ENCODE measurements at regions not wholly inside any gene's neighbourhood (a gene's known extent, or its start where the extent isn't known, plus 50 kb on each side); places are given as distances from the start of the nearest gene placed in this dataset.

DNA sequence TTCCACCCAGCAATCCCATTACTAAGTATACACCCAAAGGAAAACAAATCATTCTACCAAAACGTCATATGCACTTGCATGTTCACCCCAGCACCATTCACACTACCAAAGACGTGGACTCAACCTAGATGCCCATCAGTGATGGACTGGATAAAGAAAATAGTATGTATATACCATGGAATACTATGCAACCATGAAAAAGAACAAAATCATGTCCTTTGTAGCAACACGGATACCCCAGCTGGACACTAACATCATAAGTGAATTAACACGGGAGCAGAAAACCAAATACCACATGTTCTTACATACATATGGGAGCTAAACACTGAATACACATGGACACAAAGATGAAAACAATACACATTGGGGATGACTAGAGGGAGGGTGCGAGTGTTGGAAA, 309.1 kb upstream of the KLF3 start:
- CTCF ChIA-PET, result interaction anchor here (1.4 kb wide), 1 partner anchor 34 kb away, joined by 5 read pairs; no protein-coding TSS in a partner anchor
- TF ChIP-seq, protein P1, sequence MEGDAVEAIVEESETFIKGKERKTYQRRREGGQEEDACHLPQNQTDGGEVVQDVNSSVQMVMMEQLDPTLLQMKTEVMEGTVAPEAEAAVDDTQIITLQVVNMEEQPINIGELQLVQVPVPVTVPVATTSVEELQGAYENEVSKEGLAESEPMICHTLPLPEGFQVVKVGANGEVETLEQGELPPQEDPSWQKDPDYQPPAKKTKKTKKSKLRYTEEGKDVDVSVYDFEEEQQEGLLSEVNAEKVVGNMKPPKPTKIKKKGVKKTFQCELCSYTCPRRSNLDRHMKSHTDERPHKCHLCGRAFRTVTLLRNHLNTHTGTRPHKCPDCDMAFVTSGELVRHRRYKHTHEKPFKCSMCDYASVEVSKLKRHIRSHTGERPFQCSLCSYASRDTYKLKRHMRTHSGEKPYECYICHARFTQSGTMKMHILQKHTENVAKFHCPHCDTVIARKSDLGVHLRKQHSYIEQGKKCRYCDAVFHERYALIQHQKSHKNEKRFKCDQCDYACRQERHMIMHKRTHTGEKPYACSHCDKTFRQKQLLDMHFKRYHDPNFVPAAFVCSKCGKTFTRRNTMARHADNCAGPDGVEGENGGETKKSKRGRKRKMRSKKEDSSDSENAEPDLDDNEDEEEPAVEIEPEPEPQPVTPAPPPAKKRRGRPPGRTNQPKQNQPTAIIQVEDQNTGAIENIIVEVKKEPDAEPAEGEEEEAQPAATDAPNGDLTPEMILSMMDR (IDR thresholded peaks at IDR 0.05; ENCODE audit: control extremely low read depth, extremely low read depth, low read depth, missing control alignments), result no peak
- POLR2A ChIA-PET, result no interaction called here

DNA sequence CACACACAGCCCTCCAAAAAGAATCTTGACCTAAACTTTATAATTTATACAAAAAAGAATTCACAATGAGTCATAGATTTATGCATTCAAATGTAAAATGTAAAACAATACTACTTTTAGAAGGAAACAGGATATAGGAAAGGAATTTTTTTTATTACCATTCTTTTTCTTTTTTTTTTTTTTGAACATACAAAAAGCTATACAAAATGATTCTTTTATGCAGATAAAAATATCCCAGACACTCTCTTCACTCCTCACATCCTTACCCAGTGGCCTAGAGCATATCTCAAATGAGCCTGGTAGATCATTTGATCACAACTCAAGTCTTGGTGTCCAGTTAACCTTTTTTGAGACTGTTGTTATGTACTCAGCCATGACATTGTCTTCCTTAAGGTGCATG, 307.3 kb upstream of the KLF3 start:
- ChIA-PET POLR2A (no interaction called here), CTCF (interaction anchor here (1.7 kb wide), 1 partner anchor 15 kb away, joined by 4 read pairs; no protein-coding TSS in a partner anchor)
- DNase-seq (ENCODE audit: extremely low spot score), result no peak
- TF ChIP-seq, protein P1 (IDR thresholded peaks at IDR 0.05; ENCODE audit: control extremely low read depth, extremely low read depth, low read depth, missing control alignments), result no peak

More for the DNA sequence above, 309.1 kb upstream of the KLF3 start:
- no peak for DNase-seq (ENCODE audit: extremely low spot score)

DNA sequence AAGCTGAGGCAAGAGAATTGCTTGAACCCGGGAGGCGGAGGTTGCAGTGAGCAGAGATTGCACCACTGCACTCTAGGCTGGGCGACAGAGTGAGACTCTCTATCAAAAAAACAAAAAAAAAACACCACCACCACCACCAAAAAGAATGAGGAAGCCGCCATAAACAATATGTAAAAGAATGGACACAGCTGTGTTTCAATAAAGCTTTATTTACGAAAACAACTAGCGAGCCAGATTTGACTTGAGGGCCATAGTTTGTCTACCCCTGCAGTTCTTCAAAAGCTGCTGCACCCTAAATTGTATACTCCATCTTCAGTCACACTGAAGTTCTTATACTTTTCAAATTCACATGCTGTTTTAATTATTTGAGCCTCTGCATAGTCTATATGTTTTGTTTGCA, 306.5 kb upstream of the KLF3 start:
- TF ChIP-seq, protein P1 (IDR thresholded peaks at IDR 0.05; ENCODE audit: control extremely low read depth, extremely low read depth, low read depth, missing control alignments), result no peak
- ChIA-PET POLR2A (no interaction called here), CTCF (interaction anchor here (0.8 to 2.5 kb wide), 5 partner anchors 9 to 291 kb away, joined by 3 to 9 read pairs (median 4); no protein-coding TSS in a partner anchor)
- no peak for DNase-seq (ENCODE audit: extremely low spot score)

DNA sequence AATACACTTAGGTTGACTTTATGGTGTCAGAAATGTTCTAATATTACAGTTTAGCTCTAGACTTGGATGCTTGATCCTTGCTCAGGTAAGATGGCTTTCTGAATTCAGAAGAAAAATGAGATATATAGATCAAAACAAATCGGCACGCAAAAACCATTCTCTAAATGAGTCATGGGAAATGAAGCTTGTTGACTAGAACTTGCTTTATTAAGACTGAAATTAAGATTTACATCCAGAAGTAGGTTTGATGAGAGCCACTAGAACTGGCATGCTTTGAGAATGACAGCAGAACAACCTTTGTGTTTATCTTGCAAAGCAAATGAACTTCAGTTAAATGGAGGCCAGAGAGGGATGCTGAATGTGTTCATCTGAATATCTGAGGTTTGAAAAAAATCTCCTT, 304.9 kb upstream of the KLF3 start:
- POLR2A ChIA-PET, result no interaction called here
- CTCF ChIA-PET, result interaction anchor here (2.5 kb wide), 1 partner anchor 10 kb away, joined by 9 read pairs; no protein-coding TSS in a partner anchor
- TF ChIP-seq, protein P1 (IDR thresholded peaks at IDR 0.05; ENCODE audit: control extremely low read depth, extremely low read depth, low read depth, missing control alignments), result no peak
- DNase-seq (ENCODE audit: extremely low spot score), result no peak

DNA sequence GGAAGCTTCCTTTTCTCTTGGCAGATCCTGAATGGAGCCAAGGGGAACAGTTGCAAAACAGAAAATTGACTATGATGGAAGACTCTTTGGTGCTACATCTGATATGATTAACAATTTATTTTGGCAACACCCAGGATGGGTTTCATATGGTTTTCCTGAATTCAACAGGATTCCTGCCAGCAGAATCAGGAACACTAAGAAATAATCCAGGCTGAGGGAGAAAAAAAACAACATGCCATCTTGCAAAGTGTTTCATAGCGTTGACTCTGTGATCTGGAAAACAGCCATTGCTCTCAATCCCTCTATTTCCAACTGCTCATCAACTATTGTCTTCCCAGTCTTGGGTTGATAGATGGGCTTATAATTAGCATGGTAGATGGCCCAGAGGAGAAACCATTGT, 303.8 kb upstream of the KLF3 start:
- ChIA-PET POLR2A (no interaction called here), CTCF (no interaction called here)
- DNase-seq (ENCODE audit: extremely low spot score), result no peak
- TF ChIP-seq, protein P1 (IDR thresholded peaks at IDR 0.05; ENCODE audit: control extremely low read depth, extremely low read depth, low read depth, missing control alignments), result no peak

DNA sequence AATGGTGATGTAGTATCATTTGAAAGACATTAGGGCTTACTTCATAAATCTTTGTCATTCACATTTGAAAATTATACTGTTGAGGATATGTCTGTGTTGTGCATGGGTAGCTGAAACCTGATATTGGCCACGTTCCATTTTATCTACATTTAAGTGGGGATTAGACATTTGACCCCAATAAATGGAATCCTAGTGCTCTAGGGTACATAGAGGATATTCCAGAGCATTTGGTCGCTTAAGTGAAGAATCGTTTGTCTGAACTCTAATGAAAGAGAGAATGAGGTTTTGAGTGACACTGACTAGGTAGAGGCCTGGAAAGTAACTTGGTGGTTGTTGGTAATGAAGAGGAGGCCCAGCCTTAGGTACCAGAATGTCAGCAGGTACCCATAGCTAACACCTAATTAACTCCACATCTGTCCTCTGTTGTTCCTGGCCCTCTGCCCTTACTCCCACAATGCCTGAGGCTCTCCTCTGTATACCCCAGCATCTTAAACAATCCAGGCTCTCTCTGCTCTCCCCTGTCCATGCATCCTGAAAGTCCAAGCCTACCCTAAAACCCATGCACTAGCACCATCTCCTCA, 299.5 kb upstream of the KLF3 start:
- DNase-seq (ENCODE audit: extremely low spot score), result no peak
- POLR2A ChIA-PET, result no interaction called here
- CTCF ChIA-PET, result interaction anchor here (0.9 to 1.3 kb wide), 3 partner anchors 11 to 18 kb away, joined by 3 to 4 read pairs (median 4); no protein-coding TSS in a partner anchor
- TF ChIP-seq, protein P1 (IDR thresholded peaks at IDR 0.05; ENCODE audit: control extremely low read depth, extremely low read depth, low read depth, missing control alignments), result no peak

Data from GM10248 (cell line).